ENCODE measurements at regions not wholly inside any gene's neighbourhood (a gene's known extent, or its start where the extent isn't known, plus 50 kb on each side); places are given as distances from the start of the nearest gene placed in this dataset.

GRCh38 chr2:39531220-39531777, 94.2 kb upstream of the MAP4K3 start:
- TF ChIP-seq CTCF (IDR thresholded peaks at IDR 0.05) (no peak), POLR2A (IDR thresholded peaks at IDR 0.05) (no peak)
